K562 (cell line): ENCODE measurements at regions not wholly inside any gene's neighbourhood (a gene's known extent, or its start where the extent isn't known, plus 50 kb on each side); places are given as distances from the start of the nearest gene placed in this dataset.

Source experiments
- CBX2 ChIP-seq: fragments of 200-600 bp; sonication (generic); IDR thresholded peaks from one replicate; pipeline ENCODE4 v1.6.1; 2012; ENCODE audit warnings: mild to moderate bottlenecking, low read length, inconsistent platforms; ENCODE audit not compliant: insufficient read depth, poor library complexity, severe bottlenecking
- EP400 ChIP-seq: fragments of 450-650 bp; IDR thresholded peaks from 2 replicates; pipeline ENCODE4 v1.6.1; 2017; ENCODE audit warnings: antibody characterized with exemption, mild to moderate bottlenecking, moderate library complexity
- ESRRA ChIP-seq: fragments of 450-650 bp; IDR thresholded peaks from 2 replicates; pipeline ENCODE4 v1.6.1; 2014; ENCODE audit warnings: low read depth, mild to moderate bottlenecking, moderate library complexity, borderline replicate concordance
- FOXA3 ChIP-seq, 2 experiments: fragments of 450-650 bp in 1 of 2; sonication (generic) in 1 of 2; formaldehyde crosslinking; IDR thresholded peaks in 1 of 2; conservative IDR thresholded peaks in 1 of 2; 2 replicates each; pipeline versions ENCODE4 v1.4.0 to v1.8.0; 2020 to 2022; ENCODE audit warnings: mild to moderate bottlenecking in 2 of 2, missing genetic modification reagents in 1 of 2
- FOXM1 ChIP-seq, 2 experiments: fragments of 450-650 bp in 1 of 2; sonication (generic) in 1 of 2; formaldehyde crosslinking in 1 of 2; IDR thresholded peaks; 2 replicates each; pipeline versions ENCODE4 v1.6.1 to v1.9.0; 2017 to 2022; ENCODE audit warnings: low read depth in 2 of 2, mild to moderate bottlenecking in 2 of 2, missing genetic modification reagents in 1 of 2, moderate library complexity in 1 of 2
- MTA1 ChIP-seq: fragments of 450-650 bp; IDR thresholded peaks from 2 replicates; pipeline ENCODE4 v1.6.1; 2017; ENCODE audit warnings: borderline replicate concordance
- NFE2L1 ChIP-seq: fragments of 450-650 bp; IDR thresholded peaks from 2 replicates; pipeline ENCODE4 v1.6.1; 2016; ENCODE audit warnings: missing genetic modification characterization, low read depth, mild to moderate bottlenecking, missing compliant biosample characterization, moderate library complexity, borderline replicate concordance
- PHF20 ChIP-seq: fragments of 450-650 bp; IDR thresholded peaks from 2 replicates; pipeline ENCODE4 v1.6.1; 2018; ENCODE audit not compliant: partially characterized antibody
- RAD51 ChIP-seq: fragments of 450-650 bp; IDR thresholded peaks from 2 replicates; pipeline ENCODE4 v1.7.1; 2016; ENCODE audit warnings: low read depth, mild to moderate bottlenecking, borderline replicate concordance
- RHOXF2B ChIP-seq: fragments of 250-450 bp; sonication (Bioruptor Pico); conservative IDR thresholded peaks from 2 replicates; pipeline ENCODE4 v1.5.1; 2021
- SIN3B ChIP-seq: fragments of 450-650 bp; IDR thresholded peaks from 2 replicates; pipeline ENCODE4 v1.6.1; 2017; ENCODE audit warnings: low read depth, mild to moderate bottlenecking, moderate library complexity
- SP1 ChIP-seq: sonication (generic); formaldehyde crosslinking; IDR thresholded peaks from 2 replicates; pipeline ENCODE4 v1.8.1; 2022; ENCODE audit warnings: mild to moderate bottlenecking, missing genetic modification reagents
- THRAP3 ChIP-seq: fragments of 450-650 bp; IDR thresholded peaks from 2 replicates; pipeline ENCODE4 v1.6.1; 2016; ENCODE audit warnings: mild to moderate bottlenecking, inconsistent platforms, borderline replicate concordance
- TRIM24 ChIP-seq, 2 experiments: fragments of 450-650 bp; IDR thresholded peaks; 2 replicates each; pipeline ENCODE4 v1.6.1; 2016
- ZBTB1 ChIP-seq: sonication (generic); formaldehyde crosslinking; IDR thresholded peaks from 2 replicates; pipeline ENCODE4 v1.8.1; 2023; ENCODE audit warnings: missing genetic modification reagents, low read depth, mild to moderate bottlenecking, borderline replicate concordance
- ZBTB7A ChIP-seq: IDR thresholded peaks from 2 replicates; pipeline ENCODE4 v1.6.1; 2011; ENCODE audit warnings: low read depth, mild to moderate bottlenecking, low read length, moderate library complexity, borderline replicate concordance; ENCODE audit not compliant: control insufficient read depth
- ZFP36 ChIP-seq: fragments of 150-350 bp; IDR thresholded peaks from 2 replicates; pipeline ENCODE4 v1.6.1; 2018; ENCODE audit warnings: low read length, low read depth; ENCODE audit not compliant: partially characterized antibody
- ZNF263 ChIP-seq: sonication (generic); formaldehyde crosslinking; IDR thresholded peaks from 2 replicates; pipeline ENCODE4 v1.8.0; 2022; ENCODE audit warnings: mild to moderate bottlenecking, missing genetic modification reagents, borderline replicate concordance
- ZNF445 ChIP-seq: fragments of 250-450 bp; sonication (Bioruptor Pico); IDR thresholded peaks from 2 replicates; pipeline ENCODE4 v1.4.0; 2020; ENCODE audit warnings: low read depth, mild to moderate bottlenecking, moderate library complexity
- ZNF507 ChIP-seq: conservative IDR thresholded peaks from 2 replicates; pipeline ENCODE4 v1.6.1; 2017; ENCODE audit warnings: missing genetic modification characterization, missing compliant biosample characterization
- ZNF695 ChIP-seq: fragments of 450-650 bp; formaldehyde crosslinking; IDR thresholded peaks from 2 replicates; pipeline ENCODE4 v1.4.0; 2020; ENCODE audit warnings: mild to moderate bottlenecking, moderate library complexity
- TF ChIP-seq, protein P1 (sequence below): sonication (generic); IDR thresholded peaks from 2 replicates; pipeline ENCODE4 v1.6.1; 2016
- TF ChIP-seq, protein P2 (sequence below), 2 experiments: fragments of 450-650 bp; IDR thresholded peaks; 2 replicates each; pipeline ENCODE4 v1.6.1; 2016
- TF ChIP-seq, protein P3 (sequence below): fragments of 450-650 bp; formaldehyde crosslinking; IDR thresholded peaks from 2 replicates; pipeline ENCODE4 v1.4.0; 2020; ENCODE audit warnings: mild to moderate bottlenecking, moderate library complexity

DNA sequence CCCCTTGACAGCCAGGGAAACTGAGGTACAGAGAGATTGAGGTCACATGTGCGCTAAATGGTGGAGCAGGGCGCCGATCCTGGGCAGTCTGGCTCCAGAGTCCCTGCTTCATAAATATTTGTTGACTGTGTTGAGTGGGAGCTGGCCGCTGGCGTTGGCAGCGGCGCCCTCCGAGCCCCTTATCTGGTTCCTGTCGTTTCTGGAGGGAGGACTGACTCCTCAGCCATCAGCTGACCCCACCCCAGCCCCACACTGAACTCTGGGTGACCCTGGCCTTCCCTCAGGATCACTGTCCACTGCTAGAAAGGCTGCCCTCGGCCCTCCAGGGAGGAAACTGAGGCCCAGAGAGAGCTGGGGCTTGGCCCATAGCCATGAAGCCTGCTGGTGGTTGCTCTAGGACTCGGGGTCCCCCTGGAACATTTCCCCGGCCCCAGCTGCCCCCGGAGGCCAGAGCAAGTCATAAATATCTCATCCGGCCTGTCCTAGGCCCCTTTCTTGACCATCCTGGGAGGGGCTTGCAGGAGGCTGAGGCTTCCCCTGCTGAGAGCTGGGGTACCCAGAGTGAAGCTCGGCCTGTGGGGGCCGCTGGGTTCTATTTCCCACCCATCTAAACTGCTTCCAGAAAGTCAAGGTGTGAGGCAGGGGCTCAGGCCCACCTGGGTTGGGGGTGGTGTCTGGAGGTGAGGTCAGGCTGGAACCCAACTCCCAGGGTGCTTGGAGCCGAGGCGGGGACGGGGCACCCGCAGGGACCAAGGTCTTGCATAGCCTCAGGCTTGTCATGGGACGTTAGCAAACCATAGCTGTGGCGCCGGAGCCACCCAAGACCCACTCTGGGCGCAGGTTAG lies 51.7 kb upstream of the GSE1 start (continued):
- TF ChIP-seq, protein P1, sequence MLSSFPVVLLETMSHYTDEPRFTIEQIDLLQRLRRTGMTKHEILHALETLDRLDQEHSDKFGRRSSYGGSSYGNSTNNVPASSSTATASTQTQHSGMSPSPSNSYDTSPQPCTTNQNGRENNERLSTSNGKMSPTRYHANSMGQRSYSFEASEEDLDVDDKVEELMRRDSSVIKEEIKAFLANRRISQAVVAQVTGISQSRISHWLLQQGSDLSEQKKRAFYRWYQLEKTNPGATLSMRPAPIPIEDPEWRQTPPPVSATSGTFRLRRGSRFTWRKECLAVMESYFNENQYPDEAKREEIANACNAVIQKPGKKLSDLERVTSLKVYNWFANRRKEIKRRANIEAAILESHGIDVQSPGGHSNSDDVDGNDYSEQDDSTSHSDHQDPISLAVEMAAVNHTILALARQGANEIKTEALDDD, result peak; percentile 34; the same call in 1 of the 2 replicates
- TF ChIP-seq, protein P2, sequence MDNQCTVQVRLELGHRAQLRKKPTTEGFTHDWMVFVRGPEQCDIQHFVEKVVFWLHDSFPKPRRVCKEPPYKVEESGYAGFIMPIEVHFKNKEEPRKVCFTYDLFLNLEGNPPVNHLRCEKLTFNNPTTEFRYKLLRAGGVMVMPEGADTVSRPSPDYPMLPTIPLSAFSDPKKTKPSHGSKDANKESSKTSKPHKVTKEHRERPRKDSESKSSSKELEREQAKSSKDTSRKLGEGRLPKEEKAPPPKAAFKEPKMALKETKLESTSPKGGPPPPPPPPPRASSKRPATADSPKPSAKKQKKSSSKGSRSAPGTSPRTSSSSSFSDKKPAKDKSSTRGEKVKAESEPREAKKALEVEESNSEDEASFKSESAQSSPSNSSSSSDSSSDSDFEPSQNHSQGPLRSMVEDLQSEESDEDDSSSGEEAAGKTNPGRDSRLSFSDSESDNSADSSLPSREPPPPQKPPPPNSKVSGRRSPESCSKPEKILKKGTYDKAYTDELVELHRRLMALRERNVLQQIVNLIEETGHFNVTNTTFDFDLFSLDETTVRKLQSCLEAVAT (IDR thresholded peaks at IDR 0.05), result 0 out of 4 replicates have a peak, but pooled peaks of 1 of the 2 experiments have one; percentile 21
- no peak for TF ChIP-seq NFE2L1 (tag)
- TF ChIP-seq PHF20, result no peak
- no peak for TF ChIP-seq SP1
- peak; percentile 89 for TF ChIP-seq ZBTB7A
- peak; percentile 51; the same call in 1 of the 2 replicates for TF ChIP-seq MTA1
- peak; percentile 57; the same call in 1 of the 2 replicates for TF ChIP-seq RAD51
- TF ChIP-seq, protein P3, sequence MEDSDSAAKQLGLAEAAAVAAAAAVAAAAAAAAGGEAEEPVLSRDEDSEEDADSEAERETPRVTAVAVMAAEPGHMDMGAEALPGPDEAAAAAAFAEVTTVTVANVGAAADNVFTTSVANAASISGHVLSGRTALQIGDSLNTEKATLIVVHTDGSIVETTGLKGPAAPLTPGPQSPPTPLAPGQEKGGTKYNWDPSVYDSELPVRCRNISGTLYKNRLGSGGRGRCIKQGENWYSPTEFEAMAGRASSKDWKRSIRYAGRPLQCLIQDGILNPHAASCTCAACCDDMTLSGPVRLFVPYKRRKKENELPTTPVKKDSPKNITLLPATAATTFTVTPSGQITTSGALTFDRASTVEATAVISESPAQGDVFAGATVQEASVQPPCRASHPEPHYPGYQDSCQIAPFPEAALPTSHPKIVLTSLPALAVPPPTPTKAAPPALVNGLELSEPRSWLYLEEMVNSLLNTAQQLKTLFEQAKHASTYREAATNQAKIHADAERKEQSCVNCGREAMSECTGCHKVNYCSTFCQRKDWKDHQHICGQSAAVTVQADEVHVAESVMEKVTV, result no peak
- peak; percentile 57 for TF ChIP-seq ESRRA
- TF ChIP-seq ZNF263 (CRISPR knock-in tag), result peak; percentile 93
- no peak for TF ChIP-seq THRAP3
- no peak for TF ChIP-seq RHOXF2B (CRISPR knock-in tag)
- TF ChIP-seq FOXA3 (CRISPR knock-in tag; conservative IDR thresholded peaks at IDR 0.05 in 1 of 2, IDR thresholded peaks at IDR 0.05 in 1 of 2), result peak in 1 of 2 experiments; percentile 50; a peak in 2 of 4 replicates
- TF ChIP-seq SIN3B, result no peak
- TF ChIP-seq ZBTB1 (CRISPR knock-in tag), result no peak
- TF ChIP-seq ZNF507 (tag), result no peak
- no peak for TF ChIP-seq FOXM1 (IDR thresholded peaks at IDR 0.05; ENCODE audit: low read depth)
- TF ChIP-seq FOXM1 (CRISPR knock-in tag; IDR thresholded peaks at IDR 0.05; ENCODE audit: low read depth), result no peak
- no peak for TF ChIP-seq EP400
- no peak for TF ChIP-seq ZNF445 (CRISPR knock-in tag)
- TF ChIP-seq ZFP36, result no peak
- peak in 1 of 2 experiments; percentile 39; a peak in 1 of 4 replicates for TF ChIP-seq TRIM24 (IDR thresholded peaks at IDR 0.05)
- no peak for TF ChIP-seq CBX2
- TF ChIP-seq ZNF695, result no peak
